NCI-H2171 treated with DMSO at 0.1 percent for 48 hours (cell line): ENCODE measurements at regions not wholly inside any gene's neighbourhood (a gene's known extent, or its start where the extent isn't known, plus 50 kb on each side); places are given as distances from the start of the nearest gene placed in this dataset.

Experiments used
- DNase-seq: peaks from one replicate; lab custom pipeline; 2025; lab: John Stamatoyannopoulos, UW

- no peak for DNase-seq
Measured at GRCh38 chr1:208513799-208514198, 269.6 kb upstream of the PLXNA2 start.

- no peak for DNase-seq
Measured at GRCh38 chr1:208515129-208515528, 270.9 kb upstream of the PLXNA2 start.

- DNase-seq, result no peak
Measured at GRCh38 chr1:208516780-208517179, 272.6 kb upstream of the PLXNA2 start.

- DNase-seq, result peak; percentile 5
Measured at GRCh38 chr1:208520438-208521099, 276.4 kb upstream of the PLXNA2 start.

- DNase-seq, result no peak
Measured at GRCh38 chr1:208521534-208521933, 277.4 kb upstream of the PLXNA2 start.

- no peak for DNase-seq
Measured at GRCh38 chr1:208523007-208523406, 278.8 kb upstream of the PLXNA2 start.

GRCh38 chr1:208524376-208524775 lies 280.2 kb upstream of the PLXNA2 start:
- DNase-seq, result no peak

- peak; percentile 2 for DNase-seq
Measured at GRCh38 chr1:208524925-208525324, 280.7 kb upstream of the PLXNA2 start.

GRCh38 chr1:208525417-208525816 lies 281.2 kb upstream of the PLXNA2 start:
- DNase-seq, result no peak

GRCh38 chr1:208526613-208527125 lies 282.5 kb upstream of the PLXNA2 start:
- DNase-seq, result no peak

- DNase-seq, result no peak
Measured at GRCh38 chr1:208527156-208527555, 283.0 kb upstream of the PLXNA2 start.

GRCh38 chr1:208528578-208529240 lies 284.5 kb upstream of the PLXNA2 start:
- no peak for DNase-seq

GRCh38 chr1:208531003-208531750 lies 287.0 kb upstream of the PLXNA2 start:
- DNase-seq, result peak; percentile 39

GRCh38 chr1:208533746-208534598 lies 289.8 kb upstream of the PLXNA2 start:
- no peak for DNase-seq

GRCh38 chr1:208534599-208534897 lies 290.4 kb upstream of the PLXNA2 start:
- peak; percentile 84 for DNase-seq

GRCh38 chr1:208534979-208535378 lies 290.8 kb upstream of the PLXNA2 start:
- DNase-seq, result no peak

- DNase-seq, result peak; percentile 53
Measured at GRCh38 chr1:208535511-208535910, 291.3 kb upstream of the PLXNA2 start.

- no peak for DNase-seq
Measured at GRCh38 chr1:208536212-208536611, 292.0 kb upstream of the PLXNA2 start.

- no peak for DNase-seq
Measured at GRCh38 chr1:208537198-208537597, 293.0 kb upstream of the PLXNA2 start.

- DNase-seq, result no peak
Measured at GRCh38 chr1:208538078-208538477, 293.9 kb upstream of the PLXNA2 start.

GRCh38 chr1:208538587-208538986 lies 294.4 kb upstream of the PLXNA2 start:
- no peak for DNase-seq

GRCh38 chr1:208540724-208541123 lies 296.5 kb upstream of the PLXNA2 start:
- no peak for DNase-seq
